D721Med (cell line): ENCODE measurements at regions not wholly inside any gene's neighbourhood (a gene's known extent, or its start where the extent isn't known, plus 50 kb on each side); places are given as distances from the start of the nearest gene placed in this dataset.

Experiments used
- DNase-seq: peaks from one replicate; pipeline ENCODE4 v3.0.0; 2011; ENCODE audit warnings: low spot score; ENCODE audit not compliant: insufficient read length
- FAIRE-seq: peaks from 2 replicates; lab custom pipeline; 2011; peaks lifted over from hg19 to GRCh38; lab: Jason Lieb, UNC
- TF ChIP-seq, protein P1 (sequence below): IDR thresholded peaks from 2 replicates; pipeline ENCODE4 v1.5.1; 2012; ENCODE audit warnings: mild to moderate bottlenecking, control low read depth; ENCODE audit not compliant: insufficient read depth; ENCODE audit errors: missing control alignments

DNA sequence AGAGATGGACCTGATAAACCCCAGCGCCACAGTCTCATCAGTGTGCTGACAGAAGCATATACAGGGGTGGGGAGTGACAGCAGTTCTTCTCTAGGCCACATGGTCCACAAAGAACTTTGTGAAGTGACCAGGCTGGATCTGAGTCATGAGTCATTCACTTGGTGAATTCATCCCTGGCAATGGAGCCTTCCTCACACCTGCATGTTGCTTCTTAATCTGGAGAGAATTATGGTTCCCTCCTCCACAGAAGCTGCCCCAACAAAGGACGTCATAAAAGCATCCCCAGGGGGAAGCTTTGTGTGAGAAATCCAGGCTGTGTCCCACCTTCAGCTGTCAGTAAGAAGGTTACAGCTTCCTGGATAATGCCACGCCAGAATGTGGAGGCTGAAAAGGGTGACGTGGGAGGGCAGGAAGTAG lies 215.6 kb upstream of the MAF start:
- no peak for FAIRE-seq
- DNase-seq: no peak
- TF ChIP-seq, protein P1, sequence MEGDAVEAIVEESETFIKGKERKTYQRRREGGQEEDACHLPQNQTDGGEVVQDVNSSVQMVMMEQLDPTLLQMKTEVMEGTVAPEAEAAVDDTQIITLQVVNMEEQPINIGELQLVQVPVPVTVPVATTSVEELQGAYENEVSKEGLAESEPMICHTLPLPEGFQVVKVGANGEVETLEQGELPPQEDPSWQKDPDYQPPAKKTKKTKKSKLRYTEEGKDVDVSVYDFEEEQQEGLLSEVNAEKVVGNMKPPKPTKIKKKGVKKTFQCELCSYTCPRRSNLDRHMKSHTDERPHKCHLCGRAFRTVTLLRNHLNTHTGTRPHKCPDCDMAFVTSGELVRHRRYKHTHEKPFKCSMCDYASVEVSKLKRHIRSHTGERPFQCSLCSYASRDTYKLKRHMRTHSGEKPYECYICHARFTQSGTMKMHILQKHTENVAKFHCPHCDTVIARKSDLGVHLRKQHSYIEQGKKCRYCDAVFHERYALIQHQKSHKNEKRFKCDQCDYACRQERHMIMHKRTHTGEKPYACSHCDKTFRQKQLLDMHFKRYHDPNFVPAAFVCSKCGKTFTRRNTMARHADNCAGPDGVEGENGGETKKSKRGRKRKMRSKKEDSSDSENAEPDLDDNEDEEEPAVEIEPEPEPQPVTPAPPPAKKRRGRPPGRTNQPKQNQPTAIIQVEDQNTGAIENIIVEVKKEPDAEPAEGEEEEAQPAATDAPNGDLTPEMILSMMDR: no peak

GRCh38 chr16:79815049-79815448 lies 214.5 kb upstream of the MAF start:
- FAIRE-seq (no peak), DNase-seq (no peak)
- TF ChIP-seq, protein P1: no peak

DNA sequence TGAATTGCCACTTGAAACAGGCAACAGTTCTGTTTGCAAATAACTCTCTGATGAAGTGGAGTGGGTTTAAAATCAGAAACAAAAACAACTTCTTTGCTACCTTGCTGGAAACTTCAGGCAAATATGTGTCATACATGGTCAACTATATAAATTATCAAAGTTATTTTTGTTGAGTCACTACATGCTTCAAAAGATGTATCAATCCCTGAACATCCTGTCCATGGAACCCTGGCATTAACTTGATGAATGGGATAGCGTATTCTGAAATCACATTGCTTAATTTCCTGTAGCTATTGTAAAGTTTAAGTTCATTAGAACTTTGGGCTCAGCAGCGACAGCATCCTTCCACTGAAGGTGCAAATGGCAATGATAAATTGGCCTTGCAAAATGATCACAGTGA lies 213.6 kb upstream of the MAF start:
- TF ChIP-seq, protein P1: no peak
- FAIRE-seq: no peak
- DNase-seq: no peak

DNA sequence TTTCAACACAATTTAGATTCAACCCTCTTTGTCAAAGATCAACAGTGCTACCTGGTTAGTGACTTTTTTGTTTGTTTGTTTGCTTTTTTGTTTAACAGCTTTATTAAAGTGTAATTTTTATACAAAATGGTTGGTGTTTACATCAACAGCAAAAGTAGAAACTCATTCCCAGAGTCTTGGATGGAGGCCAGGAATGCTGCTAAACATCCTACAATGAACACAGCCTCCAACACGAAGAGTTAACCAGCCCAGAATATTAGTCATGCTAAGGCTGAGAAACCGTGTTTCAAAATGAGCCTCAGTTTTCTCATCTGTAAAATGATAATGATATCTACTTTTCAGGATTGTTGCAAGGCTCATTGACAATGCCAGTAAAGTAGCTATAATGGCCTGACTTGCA lies 211.0 kb upstream of the MAF start:
- TF ChIP-seq, protein P1: no peak
- no peak for FAIRE-seq
- no peak for DNase-seq

DNA sequence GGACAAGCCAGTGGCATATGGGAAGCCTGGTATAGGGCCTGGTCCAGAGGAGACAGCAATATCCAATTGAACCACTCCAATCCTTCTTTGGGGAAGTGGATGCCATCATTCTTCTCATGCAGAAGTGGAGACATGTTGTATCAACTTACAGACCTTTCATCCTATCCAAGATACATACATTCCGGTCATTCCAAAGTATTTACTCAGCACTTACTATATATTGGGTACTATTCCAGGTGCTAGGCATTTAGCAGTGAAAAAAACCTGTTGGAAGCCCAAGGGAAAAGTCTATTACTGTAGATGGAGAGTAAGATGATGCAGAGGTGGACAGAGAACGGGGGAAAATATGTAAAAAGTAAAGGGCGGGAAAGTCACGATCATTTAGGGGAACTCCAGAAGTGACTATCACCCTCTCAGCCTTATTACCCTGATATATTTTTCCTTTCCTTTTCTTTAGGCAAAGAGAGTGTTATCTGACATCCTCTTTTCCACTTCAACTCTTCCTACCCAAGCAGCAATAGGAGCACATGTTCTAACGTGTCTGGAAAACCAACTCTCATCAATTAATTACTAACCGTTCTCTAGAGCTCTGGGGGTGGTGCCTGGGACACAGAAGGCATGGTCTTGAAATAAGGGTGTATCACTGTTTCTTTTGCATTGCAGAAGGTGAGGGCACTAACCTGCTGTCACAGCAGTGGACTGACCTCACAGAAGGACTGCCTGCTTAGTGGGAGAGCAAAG lies 210.1 kb upstream of the MAF start:
- TF ChIP-seq, protein P1: no peak
- FAIRE-seq: no peak
- no peak for DNase-seq

DNA sequence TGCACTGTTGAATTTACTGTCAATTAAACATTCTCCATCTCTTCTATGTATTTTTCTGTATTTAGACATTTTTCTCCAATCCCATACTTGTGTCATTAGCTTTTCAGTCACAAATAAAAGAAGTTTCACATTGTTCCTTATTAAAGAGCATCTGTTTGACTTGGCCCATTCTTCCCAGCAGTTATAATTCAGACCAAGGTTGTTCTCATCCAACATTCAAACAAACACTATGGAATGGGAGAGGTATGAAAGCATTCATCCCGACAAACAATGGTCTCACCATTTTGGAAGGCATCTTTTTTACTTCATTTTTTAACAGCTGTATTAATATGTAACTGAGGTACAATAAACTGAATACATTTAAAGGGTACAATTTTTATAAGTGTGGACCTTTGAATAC lies 208.8 kb upstream of the MAF start:
- TF ChIP-seq, protein P1: no peak
- FAIRE-seq: no peak
- no peak for DNase-seq

GRCh38 chr16:79808731-79809130 lies 208.2 kb upstream of the MAF start:
- TF ChIP-seq, protein P1: no peak
- no peak for DNase-seq
- FAIRE-seq: no peak
